HG03354 (cell line): ENCODE measurements at regions not wholly inside any gene's neighbourhood (a gene's known extent, or its start where the extent isn't known, plus 50 kb on each side); places are given as distances from the start of the nearest gene placed in this dataset.
A peak's percentile ranks its signal among the peaks of the same experiment; 100 is the strongest.
"Not testable (repeated sequence)": the region's sequence is repeated elsewhere in the genome, so short reads cannot be mapped to it uniquely, and the experiment has no call there.

Source experiments
- ATAC-seq: cut with Tn5 transposase; IDR thresholded peaks from one replicate; pipeline ENCODE4 v1.9.1; 2021; ENCODE audit warnings: mild to moderate bottlenecking; ENCODE audit not compliant: unreplicated experiment, poor library complexity, severe bottlenecking

GRCh38 chr1:144034045-144034444 is 62.3 kb upstream of the FAM72C start:
- ATAC-seq, result not testable (repeated sequence)

- ATAC-seq, result not testable (repeated sequence)
Observed at GRCh38 chr1:144031550-144031949, 59.8 kb upstream of the FAM72C start.

- ATAC-seq, result peak; percentile 93
Observed at GRCh38 chr1:144026022-144026421, 54.2 kb upstream of the FAM72C start.

- not testable (repeated sequence) for ATAC-seq
Observed at GRCh38 chr1:144021690-144022384, 50.1 kb upstream of the FAM72C start.
